DMS53 (cell line): ENCODE measurements at regions not wholly inside any gene's neighbourhood (a gene's known extent, or its start where the extent isn't known, plus 50 kb on each side); places are given as distances from the start of the nearest gene placed in this dataset.
"Not testable (repeated sequence)": the region's sequence is repeated elsewhere in the genome, so short reads cannot be mapped to it uniquely, and the experiment has no call there.

ENCODE experiments used
- DNase-seq: peaks from one replicate; lab custom pipeline; 2025; lab: John Stamatoyannopoulos, UW

GRCh38 chrX:145881175-145881995 is 63.8 kb downstream of the SLITRK2 start:
- DNase-seq: no peak

- no peak for DNase-seq
Observed at GRCh38 chrX:145886469-145886868, 68.8 kb downstream of the SLITRK2 start.

- DNase-seq: peak; percentile 1
Observed at GRCh38 chrX:145910017-145910416, 92.4 kb downstream of the SLITRK2 start.

- DNase-seq: no peak
Observed at GRCh38 chrX:145919400-145919799, 101.8 kb downstream of the SLITRK2 start.

- DNase-seq: peak; percentile 1
Observed at GRCh38 chrX:145923376-145923775, 105.7 kb downstream of the SLITRK2 start.

- no peak for DNase-seq
Observed at GRCh38 chrX:145936769-145937168, 119.1 kb downstream of the SLITRK2 start.

- no peak for DNase-seq
Observed at GRCh38 chrX:145949056-145949455, 131.4 kb downstream of the SLITRK2 start.

GRCh38 chrX:145953628-145954027 is 136.0 kb downstream of the SLITRK2 start:
- DNase-seq: no peak

GRCh38 chrX:145990051-145990450 is 172.4 kb downstream of the SLITRK2 start:
- DNase-seq: no peak

- no peak for DNase-seq
Observed at GRCh38 chrX:146006637-146007036, 189.0 kb downstream of the SLITRK2 start.

- DNase-seq: no peak
Observed at GRCh38 chrX:146036000-146036399, 218.4 kb downstream of the SLITRK2 start.

- no peak for DNase-seq
Observed at GRCh38 chrX:146041741-146042140, 224.1 kb downstream of the SLITRK2 start.

- DNase-seq: not testable (repeated sequence)
Observed at GRCh38 chrX:146046011-146046715, 228.5 kb downstream of the SLITRK2 start.

- not testable (repeated sequence) for DNase-seq
Observed at GRCh38 chrX:146049568-146049967, 231.9 kb downstream of the SLITRK2 start.

GRCh38 chrX:146054311-146054710 is 236.7 kb downstream of the SLITRK2 start:
- no peak for DNase-seq

GRCh38 chrX:146055733-146056132 is 238.1 kb downstream of the SLITRK2 start:
- no peak for DNase-seq

GRCh38 chrX:146056511-146057081 is 239.0 kb downstream of the SLITRK2 start:
- no peak for DNase-seq

GRCh38 chrX:146064156-146064555 is 246.5 kb downstream of the SLITRK2 start:
- DNase-seq: no peak

- DNase-seq: no peak
Observed at GRCh38 chrX:146090732-146091131, 273.1 kb downstream of the SLITRK2 start.

- no peak for DNase-seq
Observed at GRCh38 chrX:146109362-146109761, 291.7 kb downstream of the SLITRK2 start.

GRCh38 chrX:146119074-146119473 is 301.4 kb downstream of the SLITRK2 start:
- not testable (repeated sequence) for DNase-seq

GRCh38 chrX:146127617-146128016 is 310.0 kb downstream of the SLITRK2 start:
- no peak for DNase-seq

GRCh38 chrX:146141221-146141620 is 323.6 kb downstream of the SLITRK2 start:
- DNase-seq: no peak
